ENCODE measurements at regions not wholly inside any gene's neighbourhood (a gene's known extent, or its start where the extent isn't known, plus 50 kb on each side); places are given as distances from the start of the nearest gene placed in this dataset.

DNA sequence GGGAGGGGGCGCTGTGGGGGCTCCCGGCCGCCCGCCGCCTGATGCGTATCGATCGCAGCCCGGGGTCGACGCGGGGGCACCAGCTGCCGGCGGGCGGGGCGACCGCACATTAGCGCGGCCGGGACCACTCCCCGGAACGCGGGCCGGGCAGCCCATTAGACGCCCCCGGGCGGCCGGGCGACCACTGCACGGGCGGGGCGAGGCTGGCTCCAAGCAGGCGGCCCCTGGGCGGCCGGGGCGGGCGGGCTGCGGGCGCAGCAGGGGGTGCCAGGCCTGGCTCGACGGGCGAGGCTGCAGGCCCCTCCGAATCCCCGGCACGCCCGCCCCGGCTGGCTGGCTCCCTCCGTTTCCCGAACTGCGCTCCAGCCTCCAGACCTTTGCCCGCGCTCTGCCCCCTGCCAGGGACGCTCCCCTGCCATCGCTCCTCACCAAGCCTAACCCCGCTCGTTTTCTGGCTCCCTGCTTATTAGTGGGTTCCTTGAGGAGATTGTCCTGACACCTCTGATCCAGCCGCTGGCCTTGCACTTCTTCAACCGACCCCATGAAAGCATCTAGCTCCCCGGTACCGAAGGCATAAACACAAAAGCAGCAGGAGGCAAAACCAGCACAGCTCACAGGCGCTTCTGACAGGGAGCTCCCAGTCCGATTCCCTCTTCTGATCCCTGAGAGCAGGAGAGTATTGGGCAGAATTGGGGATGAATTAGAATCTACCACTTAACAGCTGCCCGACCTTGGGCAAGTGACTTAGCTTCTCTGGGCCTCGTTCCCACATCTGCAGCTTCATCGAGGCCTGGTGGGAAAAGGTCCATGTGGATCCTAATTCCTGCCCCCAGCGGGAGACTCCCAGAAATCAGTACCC, 92.6 kb upstream of the CASZ1 start:
- dilution Hi-C loops (cut with MboI; ENCODE audit: extremely low pct_ligation_motif_present, low sequenced_read_pairs) (no loop called here), intact Hi-C loops (cut with micrococcal nuclease) (no loop called here)
- no peak overlapping the region for H3K27ac ChIP-seq (ENCODE audit: insufficient read depth, low read depth, low read length)
- no peak for DNase-seq (ENCODE audit: low read depth, low spot score)
- POLR2A ChIA-PET: no interaction called here
- no peak overlapping the region for H3K4me3 ChIP-seq (replicated peaks in 1 of 3; ENCODE audit: insufficient read depth in 1 of 3, low read depth in 1 of 3, low read length in 3 of 3)
- no peaks in the 10 kb centered on the region for H3K9me1 ChIP-seq (replicated peaks; ENCODE audit: control insufficient read depth, extremely low read depth, insufficient read depth, low read length)
- no peaks in the 10 kb centered on the region for H3K79me2 ChIP-seq (ENCODE audit: control insufficient read depth, insufficient read depth, low read length)
- H3K4me1 ChIP-seq (ENCODE audit: control insufficient read depth, extremely low read depth, insufficient read depth, low read length): no peaks in the 10 kb centered on the region
- H3K36me3 ChIP-seq (ENCODE audit: control insufficient read depth in 2 of 2, extremely low read depth in 1 of 2, insufficient read depth in 2 of 2, low read length in 2 of 2): no peaks in the 10 kb centered on the region
- H3K9me3 ChIP-seq (replicated peaks; ENCODE audit: control insufficient read depth, insufficient read depth, low read length): no peaks in the 10 kb centered on the region
- CTCF ChIA-PET: interaction anchor here (0.9 kb wide), 1 partner anchor 22 kb away, joined by 3 read pairs; no protein-coding TSS in a partner anchor
- BruUV-seq (replicated peaks): no TSS peak
- peaks cover 25 to 31% of the 10 kb centered on the region in 2 experiments for H3K27me3 ChIP-seq (ENCODE audit: control insufficient read depth in 2 of 2, insufficient read depth in 2 of 2, low read length in 2 of 2)
- no peak overlapping the region for H3K4me2 ChIP-seq (ENCODE audit: insufficient read depth, low read length)
- no peak overlapping the region for H3K9ac ChIP-seq (replicated peaks; ENCODE audit: extremely low read depth, insufficient read depth, low read length)
- no peak for TF ChIP-seq POLR2A (IDR thresholded peaks at IDR 0.05; ENCODE audit: low read depth, low read length)
- TF ChIP-seq EZH2 (IDR thresholded peaks at IDR 0.05; ENCODE audit: borderline replicate concordance, low read depth, low read length, severe bottlenecking): peak; percentile 86
- no peak for TF ChIP-seq JUN (IDR thresholded peaks at IDR 0.05; ENCODE audit: borderline replicate concordance, insufficient read depth, insufficient read length, low read depth)
- no peak for FAIRE-seq
- H2AFZ ChIP-seq (ENCODE audit: low read depth, low read length): no peak overlapping the region
- H4K20me1 ChIP-seq (replicated peaks; ENCODE audit: control insufficient read depth, extremely low read depth, insufficient read depth, low read length): no peaks in the 10 kb centered on the region

DNA sequence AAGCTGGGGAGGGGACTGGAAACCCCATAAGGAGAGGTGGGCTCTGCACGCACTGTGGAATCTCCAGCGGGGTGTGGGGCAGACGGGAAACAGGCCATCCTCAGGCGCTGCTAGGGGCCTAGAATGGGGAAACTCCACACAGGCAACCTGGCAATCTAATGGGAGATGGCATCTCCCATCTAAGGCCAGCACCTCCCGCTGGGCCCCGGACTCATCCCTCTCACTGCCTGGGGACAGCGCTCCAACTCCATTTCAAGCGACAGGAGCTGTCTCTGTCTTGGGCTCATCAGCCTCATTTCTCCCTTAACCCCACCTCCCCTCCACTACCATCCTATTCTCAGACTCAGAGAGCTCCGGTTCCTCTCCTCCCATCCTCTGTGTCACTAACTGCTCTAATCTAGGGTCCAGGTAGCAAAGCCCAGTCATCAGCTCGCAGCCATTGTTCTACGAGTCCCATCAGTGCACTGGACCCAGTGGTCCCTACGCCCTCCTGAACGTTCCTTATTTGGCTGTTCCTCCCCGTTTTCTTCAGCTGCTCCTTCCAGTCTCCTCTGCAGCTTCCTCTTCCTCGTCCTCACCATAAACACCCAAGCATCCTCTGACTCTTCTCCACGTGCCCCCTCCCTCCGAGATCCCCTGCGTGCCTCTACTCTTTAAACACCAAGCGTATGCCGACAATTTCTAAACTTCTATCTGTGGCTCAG, 93.4 kb upstream of the CASZ1 start:
- no peaks in the 10 kb centered on the region for H3K79me2 ChIP-seq (ENCODE audit: control insufficient read depth, insufficient read depth, low read length)
- no peaks in the 10 kb centered on the region for H3K9me3 ChIP-seq (replicated peaks; ENCODE audit: control insufficient read depth, insufficient read depth, low read length)
- H3K4me2 ChIP-seq (ENCODE audit: insufficient read depth, low read length): no peak overlapping the region
- H3K27ac ChIP-seq (ENCODE audit: insufficient read depth, low read depth, low read length): no peak overlapping the region
- DNase-seq (ENCODE audit: low read depth, low spot score) (no peak), FAIRE-seq (no peak)
- no peak overlapping the region for H3K4me3 ChIP-seq (replicated peaks in 1 of 3; ENCODE audit: insufficient read depth in 1 of 3, low read depth in 1 of 3, low read length in 3 of 3)
- BruUV-seq (replicated peaks): no TSS peak
- ChIA-PET CTCF (no interaction called here), POLR2A (no interaction called here)
- no peak overlapping the region for H2AFZ ChIP-seq (ENCODE audit: low read depth, low read length)
- H3K9me1 ChIP-seq (replicated peaks; ENCODE audit: control insufficient read depth, extremely low read depth, insufficient read depth, low read length): no peaks in the 10 kb centered on the region
- intact Hi-C loops (cut with micrococcal nuclease): no loop called here
- H3K9ac ChIP-seq (replicated peaks; ENCODE audit: extremely low read depth, insufficient read depth, low read length): no peak overlapping the region
- no peaks in the 10 kb centered on the region for H3K36me3 ChIP-seq (ENCODE audit: control insufficient read depth in 2 of 2, extremely low read depth in 1 of 2, insufficient read depth in 2 of 2, low read length in 2 of 2)
- H4K20me1 ChIP-seq (replicated peaks; ENCODE audit: control insufficient read depth, extremely low read depth, insufficient read depth, low read length): no peaks in the 10 kb centered on the region
- TF ChIP-seq EZH2 (IDR thresholded peaks at IDR 0.05; ENCODE audit: borderline replicate concordance, low read depth, low read length, severe bottlenecking): no peak
- no peak for TF ChIP-seq JUN (IDR thresholded peaks at IDR 0.05; ENCODE audit: borderline replicate concordance, insufficient read depth, insufficient read length, low read depth)
- TF ChIP-seq, protein P1, sequence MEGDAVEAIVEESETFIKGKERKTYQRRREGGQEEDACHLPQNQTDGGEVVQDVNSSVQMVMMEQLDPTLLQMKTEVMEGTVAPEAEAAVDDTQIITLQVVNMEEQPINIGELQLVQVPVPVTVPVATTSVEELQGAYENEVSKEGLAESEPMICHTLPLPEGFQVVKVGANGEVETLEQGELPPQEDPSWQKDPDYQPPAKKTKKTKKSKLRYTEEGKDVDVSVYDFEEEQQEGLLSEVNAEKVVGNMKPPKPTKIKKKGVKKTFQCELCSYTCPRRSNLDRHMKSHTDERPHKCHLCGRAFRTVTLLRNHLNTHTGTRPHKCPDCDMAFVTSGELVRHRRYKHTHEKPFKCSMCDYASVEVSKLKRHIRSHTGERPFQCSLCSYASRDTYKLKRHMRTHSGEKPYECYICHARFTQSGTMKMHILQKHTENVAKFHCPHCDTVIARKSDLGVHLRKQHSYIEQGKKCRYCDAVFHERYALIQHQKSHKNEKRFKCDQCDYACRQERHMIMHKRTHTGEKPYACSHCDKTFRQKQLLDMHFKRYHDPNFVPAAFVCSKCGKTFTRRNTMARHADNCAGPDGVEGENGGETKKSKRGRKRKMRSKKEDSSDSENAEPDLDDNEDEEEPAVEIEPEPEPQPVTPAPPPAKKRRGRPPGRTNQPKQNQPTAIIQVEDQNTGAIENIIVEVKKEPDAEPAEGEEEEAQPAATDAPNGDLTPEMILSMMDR (IDR thresholded peaks at IDR 0.05; ENCODE audit: extremely low read depth in 1 of 2, insufficient read depth in 1 of 2, low read depth in 1 of 2, low read length in 2 of 2): no peak
- TF ChIP-seq POLR2AphosphoS5 (IDR thresholded peaks at IDR 0.05; ENCODE audit: insufficient read depth, low read depth, low read length): no peak
- no peak for TF ChIP-seq FOS (IDR thresholded peaks at IDR 0.05; ENCODE audit: borderline replicate concordance, insufficient read depth, low read length)
- TF ChIP-seq, protein P2, sequence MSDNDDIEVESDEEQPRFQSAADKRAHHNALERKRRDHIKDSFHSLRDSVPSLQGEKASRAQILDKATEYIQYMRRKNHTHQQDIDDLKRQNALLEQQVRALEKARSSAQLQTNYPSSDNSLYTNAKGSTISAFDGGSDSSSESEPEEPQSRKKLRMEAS (IDR thresholded peaks at IDR 0.05; ENCODE audit: insufficient read depth, insufficient read length): no peak
- no peak for TF ChIP-seq GATA2 (IDR thresholded peaks at IDR 0.05; ENCODE audit: insufficient read depth, insufficient read length, low read depth, low read length)
- TF ChIP-seq MYC (IDR thresholded peaks at IDR 0.05; ENCODE audit: low read depth, low read length): no peak
- no peaks in the 10 kb centered on the region for H3K4me1 ChIP-seq (ENCODE audit: control insufficient read depth, extremely low read depth, insufficient read depth, low read length)
- dilution Hi-C loops (cut with MboI; ENCODE audit: extremely low pct_ligation_motif_present, low sequenced_read_pairs): no loop called here
- peaks cover 25 to 31% of the 10 kb centered on the region in 2 experiments for H3K27me3 ChIP-seq (ENCODE audit: control insufficient read depth in 2 of 2, insufficient read depth in 2 of 2, low read length in 2 of 2)
